SHP77 treated with DMSO at 0.1 percent for 48 hours (cell line): ENCODE measurements at regions not wholly inside any gene's neighbourhood (a gene's known extent, or its start where the extent isn't known, plus 50 kb on each side); places are given as distances from the start of the nearest gene placed in this dataset.
A peak's percentile ranks its signal among the peaks of the same experiment; 100 is the strongest.

ENCODE experiments used
- DNase-seq: peaks from one replicate; lab custom pipeline; 2025; lab: John Stamatoyannopoulos, UW

GRCh38 chr16:49023050-49023449, 258.6 kb downstream of the CBLN1 start:
- no peak for DNase-seq

DNA sequence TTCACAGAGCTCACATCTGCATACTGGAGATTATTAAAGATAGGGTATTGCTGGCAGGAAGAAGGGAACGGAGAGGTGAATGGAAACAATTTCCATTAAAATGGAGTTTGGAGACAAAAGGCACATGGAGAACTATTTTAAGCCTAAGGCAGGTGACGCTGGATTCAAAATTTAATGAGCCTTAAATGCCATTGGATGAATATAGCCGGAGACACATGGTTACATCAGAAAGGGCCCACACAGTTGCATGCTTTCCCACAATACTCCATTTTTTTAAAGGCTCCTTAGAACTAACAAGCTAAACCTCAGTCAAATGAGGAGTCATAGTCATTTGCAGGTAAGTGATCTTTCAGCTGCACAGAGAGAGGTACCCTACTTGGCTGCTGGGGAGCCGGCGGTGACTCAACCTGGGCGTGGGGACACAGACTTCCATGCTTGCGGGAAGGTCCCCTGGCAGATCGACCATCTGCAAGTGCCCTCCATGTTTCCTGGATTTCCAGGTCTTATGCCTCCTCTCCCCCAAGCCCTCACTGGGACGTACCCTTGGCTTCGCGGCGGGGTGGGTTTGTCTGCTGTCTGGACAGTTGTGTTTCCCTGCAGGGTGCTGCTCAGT, 259.2 kb downstream of the CBLN1 start:
- DNase-seq, result no peak

DNA sequence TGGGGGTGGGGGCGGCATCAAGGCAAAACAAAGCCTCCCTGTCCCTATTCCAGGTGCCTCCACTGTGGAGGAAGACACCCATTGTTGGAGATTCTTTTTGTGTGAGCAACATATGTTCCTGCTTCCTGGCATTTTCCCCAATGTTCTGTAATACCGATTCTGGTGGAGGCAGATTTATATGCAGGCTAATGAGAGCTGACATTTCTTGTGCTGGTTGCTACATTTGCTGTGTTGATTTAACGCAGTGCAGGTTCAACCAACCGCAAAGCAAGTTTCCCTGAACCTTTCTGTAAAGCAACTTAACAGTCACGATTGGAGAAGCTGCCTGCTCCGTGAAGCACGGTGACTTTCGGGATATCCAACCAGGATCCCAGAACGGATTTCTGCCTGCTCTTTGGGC, 260.5 kb downstream of the CBLN1 start:
- peak; percentile 34 for DNase-seq

DNA sequence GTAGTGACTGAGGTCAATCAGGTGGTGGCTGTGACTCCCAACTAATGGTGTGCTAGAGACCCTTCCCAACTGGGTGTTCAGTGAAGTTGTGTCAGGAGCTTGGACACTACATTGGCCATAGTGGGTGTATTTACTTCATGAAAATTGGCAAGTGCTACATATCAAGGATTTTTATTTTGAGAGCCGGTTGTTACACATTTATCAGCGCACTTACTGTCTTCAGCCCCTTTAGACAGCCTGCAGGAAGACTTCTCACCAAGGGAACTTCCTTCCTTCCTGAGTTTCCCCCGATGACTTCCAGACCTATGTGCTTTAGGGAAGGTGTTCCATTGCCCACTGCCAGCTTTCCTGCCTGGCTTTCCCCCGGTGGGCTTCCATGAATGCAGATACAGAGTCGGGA, 261.2 kb downstream of the CBLN1 start:
- DNase-seq, result no peak

DNA sequence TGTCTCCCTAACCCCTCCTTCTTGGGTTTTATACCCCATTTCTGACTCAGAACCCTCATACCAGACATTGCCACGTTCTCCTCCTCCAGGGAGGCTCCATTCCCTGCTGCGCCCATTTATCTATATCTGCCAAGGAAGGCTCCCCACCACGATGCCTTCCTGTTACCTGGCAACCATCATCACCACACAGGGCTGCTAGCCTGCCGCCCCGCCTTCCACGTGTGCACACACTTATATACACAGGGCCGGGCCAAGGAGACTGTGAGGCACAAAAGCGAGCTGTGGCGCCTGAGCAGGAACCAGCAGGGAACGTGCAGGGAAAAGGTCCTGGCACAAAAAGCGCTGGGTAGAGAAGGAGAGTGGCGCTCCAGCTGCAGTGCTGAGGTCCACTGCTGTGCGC, 261.8 kb downstream of the CBLN1 start:
- peak; percentile 28 for DNase-seq

GRCh38 chr16:49019081-49019633, 262.5 kb downstream of the CBLN1 start:
- peak; percentile 39 for DNase-seq

DNA sequence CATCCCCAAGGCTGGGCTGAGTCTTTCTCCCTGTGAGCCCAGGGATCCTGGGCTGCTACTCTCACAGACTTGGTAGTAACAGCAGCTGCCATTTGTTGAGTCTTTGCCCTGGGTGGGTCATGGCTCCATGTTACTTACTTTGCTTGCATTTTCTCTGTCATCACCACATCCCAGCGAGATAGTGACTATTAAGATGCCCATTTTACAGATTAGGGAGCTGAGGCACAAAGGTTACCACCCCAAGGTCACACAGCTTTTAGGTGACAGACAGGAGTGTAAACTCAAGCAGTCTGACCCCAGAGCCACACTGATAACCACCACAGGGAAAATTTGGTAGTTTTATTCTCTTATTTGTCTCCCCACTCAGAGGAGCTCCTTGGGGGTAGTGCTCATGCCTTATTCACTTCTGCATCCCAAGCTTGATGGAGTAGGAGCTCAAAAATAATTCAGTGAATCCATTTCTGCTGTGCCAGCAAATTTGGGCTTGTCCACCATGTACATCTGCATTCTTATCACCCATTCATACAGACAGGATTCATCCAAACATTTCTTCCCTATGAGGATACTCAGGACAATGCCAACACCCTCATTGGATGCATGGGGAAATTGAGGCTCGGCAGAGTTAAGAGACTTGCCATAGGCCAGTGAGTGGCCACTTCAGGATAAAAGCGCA, 263.2 kb downstream of the CBLN1 start:
- DNase-seq, result no peak

DNA sequence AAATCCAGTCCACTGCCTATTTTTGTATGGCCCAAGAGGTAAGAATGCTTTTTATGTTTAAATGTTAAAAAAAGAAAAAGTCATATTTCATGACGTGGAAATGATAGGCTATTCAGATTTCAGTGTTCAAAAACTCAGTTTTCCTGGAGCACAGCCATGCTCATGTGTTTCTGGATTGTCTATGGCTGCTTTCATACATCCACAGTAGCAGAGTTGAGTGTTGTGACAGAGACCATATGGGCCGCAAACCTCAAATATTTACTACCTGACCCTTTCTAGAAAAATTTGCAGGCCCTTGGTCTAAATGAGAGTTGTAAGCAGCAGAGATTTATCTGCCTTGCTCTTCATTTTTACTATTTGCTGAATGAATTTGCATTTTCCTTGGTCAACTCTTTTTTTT, 264.1 kb downstream of the CBLN1 start:
- DNase-seq, result no peak

- no peak for DNase-seq
These were observed 265.2 kb downstream of the CBLN1 start for GRCh38 chr16:49016461-49016860.

DNA sequence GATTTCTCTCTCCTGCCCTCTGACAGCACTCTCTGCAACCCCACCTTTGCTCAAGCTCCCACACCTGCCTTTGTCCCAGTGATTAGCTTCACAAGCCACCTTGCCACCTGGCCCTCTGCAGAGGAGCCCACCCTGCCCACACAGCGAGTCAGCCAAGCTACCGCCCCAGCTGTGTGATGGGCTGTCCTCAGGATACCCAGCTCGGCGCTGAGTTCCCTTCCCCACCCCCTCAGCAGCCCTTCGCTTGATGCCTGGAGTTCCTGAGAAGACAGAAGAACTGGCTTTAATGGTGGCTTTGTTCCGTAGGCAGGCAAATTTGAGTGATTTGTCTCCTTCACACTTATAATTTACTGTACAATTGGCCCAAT, 266.4 kb downstream of the CBLN1 start:
- no peak for DNase-seq

- DNase-seq, result no peak
These were observed 267.1 kb downstream of the CBLN1 start for GRCh38 chr16:49014277-49015224.

GRCh38 chr16:49013727-49014080, 267.9 kb downstream of the CBLN1 start:
- no peak for DNase-seq

DNA sequence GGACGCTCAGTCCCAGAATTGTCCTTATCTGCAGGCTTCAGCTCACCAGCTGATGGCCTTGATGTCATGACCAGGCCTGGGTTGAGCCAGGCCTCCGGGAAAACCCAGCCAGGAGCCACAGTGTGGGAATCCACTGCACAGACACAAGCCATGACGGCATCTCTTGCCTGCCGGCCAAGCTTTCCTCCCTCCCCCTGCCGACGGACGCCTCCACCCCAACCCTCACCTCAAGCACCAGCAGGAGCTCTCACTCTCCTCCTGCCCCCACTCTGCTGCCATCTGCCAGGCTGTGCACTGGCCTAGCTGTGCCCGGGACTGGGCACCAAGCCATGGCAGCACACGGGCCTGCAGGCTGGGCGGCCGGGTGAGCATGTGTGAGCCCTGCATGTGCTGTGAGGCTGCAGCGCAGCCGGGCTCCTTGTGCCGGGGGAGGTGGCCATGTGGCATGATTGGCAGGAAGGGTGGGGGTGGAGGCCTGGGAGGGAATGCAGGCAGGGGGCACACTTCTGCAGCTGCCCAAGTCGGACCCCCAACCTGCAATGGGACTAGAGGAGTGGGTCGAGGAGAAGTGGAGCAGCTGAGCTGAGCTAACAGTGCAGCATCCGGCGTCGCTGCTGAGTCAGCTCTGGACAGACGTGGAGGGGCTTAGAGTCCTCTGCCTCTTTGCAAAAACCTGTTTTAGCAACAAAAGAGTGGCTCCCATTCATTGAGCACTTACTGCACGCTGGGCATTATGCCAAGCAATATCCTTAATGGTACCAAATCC, 268.5 kb downstream of the CBLN1 start:
- no peak for DNase-seq

- no peak for DNase-seq
These were observed 269.7 kb downstream of the CBLN1 start for GRCh38 chr16:49011901-49012300.

DNA sequence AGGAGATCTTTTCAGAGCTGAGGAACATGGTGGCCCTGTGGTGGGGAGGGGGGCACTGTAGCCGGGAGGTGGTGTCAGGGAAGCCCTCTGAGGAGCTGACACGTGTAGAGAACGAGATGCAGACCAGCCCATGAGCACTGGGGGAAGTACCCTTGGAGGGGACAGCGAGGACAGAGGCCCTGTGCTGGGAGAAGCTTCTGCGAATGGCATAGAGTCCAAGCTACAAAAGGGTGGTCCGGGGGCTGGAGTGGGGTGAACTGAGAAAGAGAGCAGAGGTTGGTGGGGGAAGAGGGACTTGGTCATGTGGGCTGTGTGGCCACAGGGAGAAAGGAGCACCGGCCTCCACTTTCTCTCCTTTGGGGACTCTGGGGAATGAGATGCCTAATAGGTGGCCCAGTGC, 270.8 kb downstream of the CBLN1 start:
- no peak for DNase-seq

DNA sequence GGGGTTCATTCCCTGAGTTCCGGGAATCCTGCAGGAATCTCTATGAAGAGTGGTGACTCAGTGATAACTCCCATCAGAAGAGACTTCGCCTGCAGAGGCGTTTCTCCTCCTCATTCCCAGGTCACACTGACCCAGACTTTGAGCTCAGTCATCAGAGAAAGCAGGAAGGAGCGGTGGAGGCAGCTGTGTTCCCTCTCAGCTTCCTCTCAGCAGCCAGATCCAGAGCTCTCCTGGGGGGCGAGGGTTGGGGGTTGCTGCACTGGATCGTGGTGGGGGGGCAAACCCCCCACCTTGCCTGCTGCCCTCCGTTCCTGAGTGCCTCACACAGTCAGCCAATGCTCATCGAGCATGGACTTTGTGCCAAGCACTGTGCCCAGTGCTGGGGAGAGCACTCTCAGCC, 271.2 kb downstream of the CBLN1 start:
- DNase-seq, result no peak

DNA sequence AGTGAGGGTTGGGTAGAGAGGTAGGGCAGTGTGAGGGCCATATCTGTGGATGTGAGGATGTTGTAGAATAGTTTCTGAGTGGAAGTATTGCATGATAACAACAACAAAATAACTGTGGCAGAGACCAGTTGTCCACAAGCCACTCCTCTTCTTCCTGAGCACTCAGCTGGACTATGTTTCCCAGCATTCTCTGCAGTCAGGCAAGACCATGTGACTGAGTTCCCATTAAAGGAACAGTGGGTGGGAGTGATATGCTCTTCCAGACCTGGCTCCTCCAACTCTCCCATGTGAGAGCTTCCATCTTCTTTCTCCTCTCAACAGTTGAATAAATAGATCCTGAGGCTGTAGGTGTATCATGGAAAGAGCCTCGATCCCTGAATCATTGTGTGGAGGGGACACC, 272.4 kb downstream of the CBLN1 start:
- DNase-seq, result no peak

DNA sequence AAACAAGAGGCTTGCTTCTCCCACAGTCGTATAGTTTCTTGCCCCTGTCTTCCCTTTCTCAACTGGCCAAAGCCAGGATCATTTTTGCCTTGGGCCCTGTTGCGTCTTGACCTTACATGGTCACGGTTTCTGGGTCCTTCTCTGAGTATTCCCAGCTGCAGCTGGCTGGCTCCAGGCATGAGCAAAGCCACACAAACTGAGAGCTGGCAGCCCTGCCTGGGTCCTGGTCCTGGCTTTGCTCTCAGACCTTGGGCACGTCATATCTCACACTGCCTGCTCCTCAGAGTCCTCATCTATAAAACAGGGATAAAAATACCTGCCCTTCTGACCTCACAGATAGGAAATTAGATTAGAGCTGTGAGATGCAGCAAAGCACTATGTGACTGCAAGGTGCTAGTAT, 277.6 kb downstream of the CBLN1 start:
- DNase-seq, result no peak

- no peak for DNase-seq
These were observed 278.6 kb downstream of the CBLN1 start for GRCh38 chr16:49003022-49003421.

DNA sequence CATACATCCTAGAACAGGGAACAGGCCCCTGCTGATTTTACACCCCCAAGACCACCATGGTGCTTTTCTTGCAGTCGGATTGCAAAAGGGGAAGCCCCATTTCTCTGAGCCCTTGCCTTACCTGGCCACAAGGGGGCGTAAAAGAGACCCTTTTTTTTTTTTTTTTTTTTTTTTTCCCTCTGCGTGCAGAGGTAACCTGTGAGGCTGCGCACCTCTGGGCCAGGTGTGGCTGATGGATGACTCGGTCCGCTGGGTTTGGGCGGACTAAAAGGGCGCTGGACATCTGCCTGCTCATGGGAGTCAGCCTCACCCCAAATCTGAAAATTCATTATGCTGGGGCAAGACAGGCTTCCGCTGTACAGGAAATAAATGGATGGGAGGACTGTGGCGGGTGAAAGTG, 281.0 kb downstream of the CBLN1 start:
- no peak for DNase-seq

- no peak for DNase-seq
These were observed 282.1 kb downstream of the CBLN1 start for GRCh38 chr16:48999508-48999907.

DNA sequence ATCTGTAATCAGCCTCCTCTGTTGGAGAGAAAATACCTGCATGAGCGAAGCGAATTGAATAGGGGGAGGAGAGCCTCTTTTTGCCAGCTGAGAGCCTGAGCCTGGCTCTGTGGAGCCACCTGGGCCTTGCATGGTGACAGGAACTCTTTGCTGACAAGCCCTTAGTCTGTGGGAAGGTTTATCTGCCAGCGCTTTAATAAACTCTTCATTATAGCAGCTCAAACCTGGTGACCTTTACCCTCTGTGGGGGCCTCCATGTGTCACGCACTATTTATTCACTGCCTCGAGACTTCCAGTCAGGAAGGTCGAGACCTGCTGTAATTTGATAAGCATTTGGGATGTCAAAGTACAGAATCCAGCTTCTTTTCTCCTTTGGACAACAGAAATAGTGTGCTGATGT, 282.6 kb downstream of the CBLN1 start:
- no peak for DNase-seq
